Suprapubic skin (tissue), 4 donors: ENCODE measurements at regions not wholly inside any gene's neighbourhood (a gene's known extent, or its start where the extent isn't known, plus 50 kb on each side); places are given as distances from the start of the nearest gene placed in this dataset.

Experiments used
- DNase-seq, 2 donors: peaks; one replicate each; pipeline ENCODE4 v3.0.0-alpha.2; 2019; ENCODE audit warnings: low spot score in 2 of 2
- H3K27ac ChIP-seq: fragments of 200-600 bp; sonication (generic); one replicate; pipeline ENCODE4 v1.5.1; 2019
- H3K27me3 ChIP-seq: fragments of 200-600 bp; sonication (generic); one replicate; pipeline ENCODE4 v1.5.1; 2019
- H3K36me3 ChIP-seq: fragments of 200-600 bp; sonication (generic); one replicate; pipeline ENCODE4 v1.5.1; 2019
- H3K4me1 ChIP-seq: fragments of 200-600 bp; sonication (generic); one replicate; pipeline ENCODE4 v1.5.1; 2019
- H3K4me3 ChIP-seq: fragments of 200-600 bp; sonication (generic); one replicate; pipeline ENCODE4 v1.5.1; 2019; ENCODE audit warnings: mild to moderate bottlenecking
- H3K9me3 ChIP-seq: fragments of 200-600 bp; sonication (generic); one replicate; pipeline ENCODE4 v1.5.1; 2019
- CTCF ChIP-seq, 2 donors: fragments of 200-600 bp in 1 of 2; fragments of 450-650 bp in 1 of 2; sonication (generic) in 1 of 2; IDR thresholded peaks; one replicate each; pipeline ENCODE4 v1.5.1; 2016 to 2019; ENCODE audit warnings: antibody characterized with exemption in 2 of 2, mild to moderate bottlenecking in 1 of 2, moderate library complexity in 1 of 2
- EP300 ChIP-seq: sonication (generic); formaldehyde crosslinking; IDR thresholded peaks from one replicate; pipeline ENCODE4 v1.6.1; 2017; ENCODE audit warnings: antibody characterized with exemption
- POLR2A ChIP-seq, 2 donors: fragments of 450-650 bp; IDR thresholded peaks; one replicate each; pipeline ENCODE4 v1.6.1; 2017; ENCODE audit warnings: antibody characterized with exemption in 2 of 2, mild to moderate bottlenecking in 2 of 2, moderate library complexity in 2 of 2
- POLR2AphosphoS5 ChIP-seq, 3 donors: sonication (generic); formaldehyde crosslinking; IDR thresholded peaks; one replicate each; pipeline ENCODE4 v1.6.1; 2017; ENCODE audit warnings: antibody characterized with exemption in 3 of 3
- WGBS: methylation state at CpG from one replicate; pipeline ENCODE4 v1.1.5; 2018; 5-methylcytosine and 5-hydroxymethylcytosine counted together

DNA sequence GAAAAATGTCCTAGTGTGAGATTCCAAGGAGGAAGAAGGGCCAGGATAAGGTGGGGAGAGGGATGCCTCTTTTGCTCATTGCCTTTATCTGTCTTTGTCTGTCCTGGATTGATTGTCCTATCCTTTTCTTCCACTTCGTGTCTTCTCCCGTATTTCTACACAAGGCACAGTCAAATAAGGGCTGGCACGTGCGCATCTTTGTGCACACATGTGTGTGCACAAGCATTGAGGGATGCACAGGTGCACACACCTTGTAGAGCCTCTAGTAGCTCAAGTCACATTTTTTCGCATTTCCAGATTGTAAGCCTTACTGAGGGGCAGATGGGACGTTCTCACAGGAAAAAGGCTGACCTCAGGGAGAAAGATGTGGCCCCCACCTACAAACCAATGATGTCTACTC, 170.2 kb upstream of the TNP1 start:
- 94% methylated on average over 6 of the region's 6 CpGs for WGBS
- H3K36me3 ChIP-seq = no peaks in the 10 kb centered on the region
- no peaks in the 10 kb centered on the region for H3K27me3 ChIP-seq
- H3K9me3 ChIP-seq = no peaks in the 10 kb centered on the region
- H3K4me1 ChIP-seq = no peaks in the 10 kb centered on the region
- H3K4me3 ChIP-seq = no peak overlapping the region
- TF ChIP-seq POLR2A (IDR thresholded peaks at IDR 0.05) (no peak), CTCF (IDR thresholded peaks at IDR 0.05) (no peak), EP300 (no peak), POLR2AphosphoS5 (IDR thresholded peaks at IDR 0.05) (no peak)
- no peak overlapping the region for H3K27ac ChIP-seq
- DNase-seq = no peak

DNA sequence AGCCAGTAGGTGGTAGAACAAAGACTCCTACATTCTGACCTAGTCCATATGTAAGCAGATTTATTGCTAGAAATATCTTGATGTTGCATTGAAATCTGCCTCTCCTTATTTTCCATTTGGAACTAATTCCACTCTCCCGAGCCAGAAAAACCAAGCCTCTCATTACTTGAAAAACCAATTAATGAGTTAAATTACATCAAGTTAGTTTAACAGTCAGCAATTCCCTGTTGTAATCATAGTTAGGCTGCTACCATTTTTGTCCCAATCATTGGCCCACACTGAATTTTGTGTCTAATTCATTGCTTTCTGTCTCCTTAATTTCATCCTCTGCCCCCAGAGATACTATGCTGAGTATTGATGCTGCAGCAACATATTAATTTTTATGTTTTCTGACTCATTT, 168.3 kb upstream of the TNP1 start:
- no peak for DNase-seq
- 82% methylated on average over 1 of the region's 1 CpG for WGBS

DNA sequence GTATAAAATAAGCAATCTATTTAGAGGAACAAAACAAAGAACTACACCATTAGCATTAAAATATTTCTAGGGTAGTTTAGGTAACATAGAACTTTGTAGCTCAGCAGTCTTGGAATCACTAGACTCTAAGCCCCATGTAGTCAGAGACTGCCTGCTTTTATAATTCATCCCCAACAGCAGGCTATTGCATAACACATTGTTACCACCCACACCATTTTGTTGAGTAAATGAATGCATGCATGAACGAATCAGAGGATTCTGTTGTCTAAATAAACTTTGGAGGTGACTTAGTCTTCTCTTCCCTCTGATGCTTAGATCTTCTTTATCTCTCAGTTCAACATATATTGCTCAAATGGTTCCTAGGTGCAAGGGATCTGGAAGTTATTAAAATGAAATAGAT, 167.6 kb upstream of the TNP1 start:
- no peaks in the 10 kb centered on the region for H3K36me3 ChIP-seq
- H3K4me3 ChIP-seq = no peak overlapping the region
- no peaks in the 10 kb centered on the region for H3K27me3 ChIP-seq
- TF ChIP-seq POLR2A (IDR thresholded peaks at IDR 0.05) (no peak), EP300 (no peak), CTCF (IDR thresholded peaks at IDR 0.05) (no peak), POLR2AphosphoS5 (IDR thresholded peaks at IDR 0.05) (no peak)
- 71% methylated on average over 1 of the region's 1 CpG for WGBS
- H3K4me1 ChIP-seq = no peaks in the 10 kb centered on the region
- DNase-seq = no peak
- H3K27ac ChIP-seq = no peak overlapping the region
- H3K9me3 ChIP-seq = no peaks in the 10 kb centered on the region

More for the DNA sequence above, 168.3 kb upstream of the TNP1 start:
- Histone ChIP-seq H3K4me1 (no peaks in the 10 kb centered on the region), H3K27ac (no peak overlapping the region), H3K9me3 (no peaks in the 10 kb centered on the region), H3K27me3 (no peaks in the 10 kb centered on the region), H3K4me3 (no peak overlapping the region), H3K36me3 (no peaks in the 10 kb centered on the region)
- TF ChIP-seq CTCF (IDR thresholded peaks at IDR 0.05) (no peak), EP300 (no peak), POLR2A (IDR thresholded peaks at IDR 0.05) (no peak), POLR2AphosphoS5 (IDR thresholded peaks at IDR 0.05) (no peak)

DNA sequence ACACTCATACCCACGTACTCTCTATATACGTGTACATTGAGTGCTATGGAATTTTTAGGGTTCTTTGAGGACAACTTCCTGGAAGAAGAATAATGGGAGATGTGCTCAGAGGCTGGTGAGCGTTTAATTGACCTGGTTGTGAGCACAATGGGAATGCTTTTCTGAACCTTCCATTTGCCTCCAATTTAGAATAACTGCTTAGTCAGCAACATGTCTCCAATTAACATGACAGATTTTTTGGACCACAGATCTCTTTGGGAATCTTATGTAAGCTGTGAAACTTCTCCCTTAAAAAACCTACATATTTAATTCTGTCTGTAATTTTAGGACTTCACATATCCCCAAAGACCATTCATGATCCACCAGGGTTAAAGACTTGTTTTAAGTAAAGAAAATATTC, 166.7 kb upstream of the TNP1 start:
- H3K27ac ChIP-seq = no peak overlapping the region
- 78% methylated on average over 3 of the region's 3 CpGs for WGBS
- H3K4me1 ChIP-seq = no peaks in the 10 kb centered on the region
- TF ChIP-seq CTCF (IDR thresholded peaks at IDR 0.05) (no peak), POLR2A (IDR thresholded peaks at IDR 0.05) (no peak), POLR2AphosphoS5 (IDR thresholded peaks at IDR 0.05) (no peak), EP300 (no peak)
- no peaks in the 10 kb centered on the region for H3K27me3 ChIP-seq
- no peaks in the 10 kb centered on the region for H3K36me3 ChIP-seq
- no peak for DNase-seq
- H3K9me3 ChIP-seq = no peaks in the 10 kb centered on the region
- no peak overlapping the region for H3K4me3 ChIP-seq

DNA sequence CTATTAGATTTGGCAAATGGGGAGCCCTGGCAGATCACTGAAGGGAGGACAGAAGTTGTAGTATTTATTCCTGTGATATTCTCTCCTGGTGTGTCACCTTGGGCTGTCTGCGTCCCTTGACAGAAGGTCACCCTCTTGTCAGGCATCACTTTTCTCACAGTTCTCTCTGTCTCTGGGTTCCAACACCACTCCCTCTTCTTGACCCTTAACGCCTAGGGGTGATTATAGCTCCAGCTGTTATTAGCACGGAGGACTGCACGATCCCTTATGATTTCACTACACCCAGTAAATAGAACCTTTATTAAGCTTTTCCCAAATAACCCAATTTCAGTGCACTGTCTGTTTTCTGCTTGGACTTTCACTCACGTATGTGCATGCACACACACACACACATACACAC, 166.3 kb upstream of the TNP1 start:
- no peak overlapping the region for H3K27ac ChIP-seq
- no peak overlapping the region for H3K4me3 ChIP-seq
- no peaks in the 10 kb centered on the region for H3K9me3 ChIP-seq
- H3K27me3 ChIP-seq = no peaks in the 10 kb centered on the region
- no peaks in the 10 kb centered on the region for H3K36me3 ChIP-seq
- H3K4me1 ChIP-seq = no peaks in the 10 kb centered on the region
- TF ChIP-seq POLR2AphosphoS5 (IDR thresholded peaks at IDR 0.05) (no peak), CTCF (IDR thresholded peaks at IDR 0.05) (no peak), EP300 (no peak), POLR2A (IDR thresholded peaks at IDR 0.05) (no peak)
- DNase-seq = no peak
- 86% methylated on average over 5 of the region's 5 CpGs for WGBS
